H9 (cell line): ENCODE measurements at regions not wholly inside any gene's neighbourhood (a gene's known extent, or its start where the extent isn't known, plus 50 kb on each side); places are given as distances from the start of the nearest gene placed in this dataset.

Experiments
- DNase-seq: peaks from one replicate; pipeline ENCODE4 v3.0.0-alpha.2; 2017
- H2AFZ ChIP-seq: one replicate; pipeline ENCODE4 v1.6.1; 2013; ENCODE audit warnings: mild to moderate bottlenecking, low read length, control low read depth, moderate library complexity
- H2AK5ac ChIP-seq: 2 replicates; pipeline ENCODE4 v1.6.1; 2013; ENCODE audit warnings: low read length, control low read depth, mixed read lengths; ENCODE audit not compliant: insufficient read length
- H2BK120ac ChIP-seq: one replicate; pipeline ENCODE4 v1.6.1; 2013; ENCODE audit warnings: low read depth, mild to moderate bottlenecking, low read length, control low read depth, inconsistent platforms; ENCODE audit not compliant: poor library complexity, severe bottlenecking
- H2BK12ac ChIP-seq: 2 replicates; pipeline ENCODE4 v1.6.1; 2013; ENCODE audit warnings: low read length, control low read depth, mixed read lengths, low read depth; ENCODE audit not compliant: insufficient read length
- H2BK15ac ChIP-seq: 2 replicates; pipeline ENCODE4 v1.6.1; 2013; ENCODE audit warnings: low read depth, low read length, control low read depth
- H2BK20ac ChIP-seq: one replicate; pipeline ENCODE4 v1.6.1; 2013; ENCODE audit warnings: low read depth, mild to moderate bottlenecking, low read length, control low read depth, inconsistent platforms; ENCODE audit not compliant: poor library complexity, severe bottlenecking
- H2BK5ac ChIP-seq: 2 replicates; pipeline ENCODE4 v1.6.1; 2013; ENCODE audit warnings: low read length, control low read depth, mixed read lengths; ENCODE audit not compliant: insufficient read length
- H3K14ac ChIP-seq: 2 replicates; pipeline ENCODE4 v1.6.1; 2013; ENCODE audit warnings: low read length, control low read depth; ENCODE audit not compliant: insufficient read depth
- H3K18ac ChIP-seq: 2 replicates; pipeline ENCODE4 v1.6.1; 2013; ENCODE audit warnings: low read depth, mild to moderate bottlenecking, mixed read lengths, low read length, control low read depth; ENCODE audit not compliant: insufficient read length
- H3K23ac ChIP-seq: 2 replicates; pipeline ENCODE4 v1.6.1; 2013; ENCODE audit warnings: low read length, control low read depth, mixed read lengths, low read depth; ENCODE audit not compliant: insufficient read length
- H3K23me2 ChIP-seq: 2 replicates; pipeline ENCODE4 v1.6.1; 2013; ENCODE audit warnings: low read depth, mild to moderate bottlenecking, mixed read lengths, low read length, control low read depth; ENCODE audit not compliant: insufficient read length, poor library complexity, severe bottlenecking
- H3K27ac ChIP-seq: 2 replicates; pipeline ENCODE4 v1.5.1; 2013; ENCODE audit warnings: low read length, control low read depth, mixed read lengths, low read depth; ENCODE audit not compliant: insufficient read length
- H3K27me3 ChIP-seq: 2 replicates; pipeline ENCODE4 v1.6.1; 2013; ENCODE audit warnings: low read length, control low read depth, inconsistent platforms; ENCODE audit not compliant: insufficient read depth
- H3K4ac ChIP-seq: 2 replicates; pipeline ENCODE4 v1.6.1; 2013; ENCODE audit warnings: low read depth, mild to moderate bottlenecking, control low read depth, inconsistent platforms, low read length, moderate library complexity
- H3K4me1 ChIP-seq: 2 replicates; pipeline ENCODE4 v1.6.1; 2013; ENCODE audit warnings: low read length, control low read depth, inconsistent platforms; ENCODE audit not compliant: insufficient read depth
- H3K4me2 ChIP-seq: 2 replicates; pipeline ENCODE4 v1.6.1; 2013; ENCODE audit warnings: low read length, control low read depth, mixed read lengths; ENCODE audit not compliant: insufficient read length, insufficient read depth
- H3K56ac ChIP-seq: 2 replicates; pipeline ENCODE4 v1.6.1; 2013; ENCODE audit warnings: low read depth, mild to moderate bottlenecking, mixed read lengths, low read length, control low read depth; ENCODE audit not compliant: insufficient read length
- H3K79me1 ChIP-seq: 2 replicates; pipeline ENCODE4 v1.6.1; 2013; ENCODE audit warnings: low read depth, mild to moderate bottlenecking, moderate library complexity, low read length, control low read depth, inconsistent platforms; ENCODE audit not compliant: insufficient read depth, poor library complexity, severe bottlenecking
- H3K79me2 ChIP-seq: 2 replicates; pipeline ENCODE4 v1.6.1; 2013; ENCODE audit warnings: low read length, control low read depth, inconsistent platforms; ENCODE audit not compliant: insufficient read depth
- H3K9ac ChIP-seq: 2 replicates; pipeline ENCODE4 v1.6.1; 2013; ENCODE audit warnings: low read length, control low read depth, mixed read lengths; ENCODE audit not compliant: insufficient read length; ENCODE audit errors: extremely low read depth
- H3K9me3 ChIP-seq: one replicate; pipeline ENCODE4 v1.6.1; 2013; ENCODE audit warnings: low read depth, low read length, inconsistent platforms; ENCODE audit not compliant: control insufficient read depth
- H3T11ph ChIP-seq: one replicate; pipeline ENCODE4 v1.6.1; 2013; ENCODE audit warnings: mild to moderate bottlenecking, low read length, control low read depth, inconsistent platforms
- H4K20me1 ChIP-seq: one replicate; pipeline ENCODE4 v1.6.1; 2013; ENCODE audit not compliant: control insufficient read depth, insufficient read length, insufficient read depth
- H4K5ac ChIP-seq: 2 replicates; pipeline ENCODE4 v1.6.1; 2013; ENCODE audit warnings: low read depth, mild to moderate bottlenecking, mixed read lengths, low read length, control low read depth; ENCODE audit not compliant: insufficient read length
- H4K8ac ChIP-seq: replicated peaks from 2 replicates; pipeline ENCODE4 v1.6.1; 2013; ENCODE audit warnings: low read length, control low read depth, mixed read lengths, low read depth; ENCODE audit not compliant: insufficient read length
- H4K91ac ChIP-seq: 2 replicates; pipeline ENCODE4 v1.6.1; 2013; ENCODE audit warnings: low read depth, mild to moderate bottlenecking, moderate library complexity, mixed read lengths, low read length, control low read depth; ENCODE audit not compliant: insufficient read length
- H3K27ac Mint-ChIP-seq, 3 experiments: 2 replicates in 2 of 3; 3 replicates in 1 of 3; pipeline ENCODE4 v1.8.0; 2020 to 2021; ENCODE audit warnings: mixed read lengths in 3 of 3, mild to moderate bottlenecking in 1 of 3, moderate library complexity in 1 of 3
- H3K27me3 Mint-ChIP-seq: 2 replicates; pipeline ENCODE4 v1.8.0; 2021; ENCODE audit warnings: low read depth, mild to moderate bottlenecking, moderate library complexity, mixed read lengths
- H3K36me3 Mint-ChIP-seq, 3 experiments: 2 replicates in 2 of 3; 3 replicates in 1 of 3; pipeline ENCODE4 v1.8.0; 2020 to 2021; ENCODE audit warnings: low read depth in 3 of 3, mixed read lengths in 3 of 3; ENCODE audit not compliant: insufficient read depth in 1 of 3
- H3K4me1 Mint-ChIP-seq, 2 experiments: 2 replicates each; pipeline ENCODE4 v1.8.0; 2020; ENCODE audit warnings: mixed read lengths in 2 of 2
- H3K4me3 Mint-ChIP-seq, 2 experiments: 2 replicates in 1 of 2; 3 replicates in 1 of 2; pipeline ENCODE4 v1.8.0; 2020 to 2021; ENCODE audit warnings: mild to moderate bottlenecking in 2 of 2, mixed read lengths in 2 of 2, moderate library complexity in 1 of 2
- H3K9me3 Mint-ChIP-seq, 2 experiments: 2 replicates in 1 of 2; 3 replicates in 1 of 2; pipeline ENCODE4 v1.8.0; 2020; ENCODE audit warnings: mild to moderate bottlenecking in 2 of 2, mixed read lengths in 2 of 2, moderate library complexity in 1 of 2
- WGBS: extraction: QIAGEN DNeasy Blood & Tissue Kit; methylation state at CpG from one replicate; pipeline ENCODE4 v1.1.7; 2013; ENCODE audit warnings: missing lambda C conversion rate, low lambda C conversion rate, mixed read lengths; ENCODE audit not compliant: insufficient read length; ENCODE audit errors: extremely low coverage; 5-methylcytosine and 5-hydroxymethylcytosine counted together
- TF ChIP-seq, protein P1 (sequence below): fragments of 200-600 bp; sonication (generic); conservative IDR thresholded peaks from 3 replicates; pipeline ENCODE4 v1.8.0; 2021; ENCODE audit warnings: antibody characterized with exemption, mild to moderate bottlenecking

DNA sequence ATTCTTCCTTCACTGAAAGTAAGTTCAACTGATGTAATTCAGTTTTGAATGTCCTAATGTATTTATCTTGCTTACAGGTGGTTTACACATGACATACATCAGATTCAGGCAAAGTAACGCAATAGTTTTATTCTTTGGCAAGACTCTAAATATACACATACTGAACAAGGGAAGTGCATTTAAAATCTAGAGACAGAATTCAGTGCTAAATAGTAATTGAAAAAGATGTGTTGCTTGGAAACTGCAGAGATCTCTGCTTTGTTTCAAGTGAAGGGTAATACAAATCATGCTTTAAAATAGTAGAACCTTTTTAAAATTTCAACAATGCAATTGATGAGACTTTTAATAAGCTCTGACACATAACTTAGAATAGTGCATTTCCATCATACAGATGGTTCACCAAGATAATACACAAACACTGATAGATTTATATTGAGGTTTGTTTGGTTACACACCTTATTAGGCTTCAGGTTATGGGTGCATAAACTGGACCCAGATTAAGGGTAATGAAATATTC is 581.0 kb upstream of the MIR17HG start:
- no peak overlapping the region for H2AFZ ChIP-seq

More for the DNA sequence above, 581.0 kb upstream of the MIR17HG start:
- H3T11ph ChIP-seq = no peak overlapping the region
- no peak overlapping the region for H3K4ac ChIP-seq
- H3K27me3 ChIP-seq = no peaks in the 10 kb centered on the region
- Mint-ChIP-seq H3K27me3 (no peaks in the 10 kb centered on the region), H3K9me3 (no peaks in the 10 kb centered on the region; a peak in 1 of 5 replicates), H3K27ac (no peak overlapping the region), H3K4me3 (no peak overlapping the region), H3K4me1 (peaks cover 15 to 21% of the 10 kb centered on the region in 2 experiments), H3K36me3 (no peaks in the 10 kb centered on the region)
- no peak overlapping the region for H2BK5ac ChIP-seq
- no peak overlapping the region for H3K56ac ChIP-seq
- H3K23me2 ChIP-seq = no peaks in the 10 kb centered on the region
- no peak overlapping the region for H3K4me2 ChIP-seq
- H4K91ac ChIP-seq = no peak overlapping the region
- H4K8ac ChIP-seq = no peak overlapping the region
- TF ChIP-seq, protein P1, sequence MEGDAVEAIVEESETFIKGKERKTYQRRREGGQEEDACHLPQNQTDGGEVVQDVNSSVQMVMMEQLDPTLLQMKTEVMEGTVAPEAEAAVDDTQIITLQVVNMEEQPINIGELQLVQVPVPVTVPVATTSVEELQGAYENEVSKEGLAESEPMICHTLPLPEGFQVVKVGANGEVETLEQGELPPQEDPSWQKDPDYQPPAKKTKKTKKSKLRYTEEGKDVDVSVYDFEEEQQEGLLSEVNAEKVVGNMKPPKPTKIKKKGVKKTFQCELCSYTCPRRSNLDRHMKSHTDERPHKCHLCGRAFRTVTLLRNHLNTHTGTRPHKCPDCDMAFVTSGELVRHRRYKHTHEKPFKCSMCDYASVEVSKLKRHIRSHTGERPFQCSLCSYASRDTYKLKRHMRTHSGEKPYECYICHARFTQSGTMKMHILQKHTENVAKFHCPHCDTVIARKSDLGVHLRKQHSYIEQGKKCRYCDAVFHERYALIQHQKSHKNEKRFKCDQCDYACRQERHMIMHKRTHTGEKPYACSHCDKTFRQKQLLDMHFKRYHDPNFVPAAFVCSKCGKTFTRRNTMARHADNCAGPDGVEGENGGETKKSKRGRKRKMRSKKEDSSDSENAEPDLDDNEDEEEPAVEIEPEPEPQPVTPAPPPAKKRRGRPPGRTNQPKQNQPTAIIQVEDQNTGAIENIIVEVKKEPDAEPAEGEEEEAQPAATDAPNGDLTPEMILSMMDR = no peak
- no peak overlapping the region for H2BK20ac ChIP-seq
- H4K20me1 ChIP-seq = no peaks in the 10 kb centered on the region
- no peaks in the 10 kb centered on the region for H3K9me3 ChIP-seq
- no peaks in the 10 kb centered on the region; the same call in 1 of the 2 replicates for H3K4me1 ChIP-seq
- H3K14ac ChIP-seq = no peak overlapping the region
- H2BK15ac ChIP-seq = no peak overlapping the region
- no peak overlapping the region for H2BK120ac ChIP-seq
- no peak overlapping the region for H3K9ac ChIP-seq
- H3K79me1 ChIP-seq = no peaks in the 10 kb centered on the region
- H4K5ac ChIP-seq = no peak overlapping the region
- DNase-seq = no peak
- H3K23ac ChIP-seq = no peak overlapping the region
- no peak overlapping the region for H3K18ac ChIP-seq
- no CpG with 5 or more reads among the region's 1 CpG for WGBS
- no peaks in the 10 kb centered on the region for H3K79me2 ChIP-seq
- H2AK5ac ChIP-seq = no peak overlapping the region
- H2BK12ac ChIP-seq = no peak overlapping the region
- no peak overlapping the region for H3K27ac ChIP-seq
